ENCODE measurements at regions not wholly inside any gene's neighbourhood (a gene's known extent, or its start where the extent isn't known, plus 50 kb on each side); places are given as distances from the start of the nearest gene placed in this dataset.
"Not testable (repeated sequence)": the region's sequence is repeated elsewhere in the genome, so short reads cannot be mapped to it uniquely, and the experiment has no call there.

- Histone ChIP-seq H3K4me1 (ENCODE audit: low read depth, poor library complexity, severe bottlenecking) (no peaks in the 10 kb centered on the region), H3K36me3 (ENCODE audit: insufficient read depth) (no peaks in the 10 kb centered on the region), H3K79me2 (ENCODE audit: insufficient read depth, low read depth) (no peaks in the 10 kb centered on the region), H3K4me2 (no peak overlapping the region), H2AFZ (ENCODE audit: low read depth) (no peak overlapping the region), H3K27ac (no peak overlapping the region), H4K20me1 (ENCODE audit: insufficient read depth) (no peaks in the 10 kb centered on the region), H3K9ac (no peak overlapping the region), H3K27me3 (ENCODE audit: insufficient read depth, low read depth) (no peaks in the 10 kb centered on the region), H3K4me3 (IDR thresholded peaks at IDR 0.05; ENCODE audit: insufficient read depth, low read depth, low read length) (no peak overlapping the region)
- no peak for TF ChIP-seq CTCF (conservative IDR thresholded peaks at IDR 0.05; ENCODE audit: low read depth, low read length)
These were observed 175.6 kb upstream of the CCNG1 start for GRCh38 chr5:163261647-163262269.

GRCh38 chr5:163266249-163266648 lies 171.1 kb upstream of the CCNG1 start:
- H3K4me1 ChIP-seq (ENCODE audit: low read depth, poor library complexity, severe bottlenecking); H3K27ac ChIP-seq; H3K4me2 ChIP-seq; H2AFZ ChIP-seq (ENCODE audit: low read depth); H3K79me2 ChIP-seq (ENCODE audit: insufficient read depth, low read depth); H4K20me1 ChIP-seq (ENCODE audit: insufficient read depth); H3K36me3 ChIP-seq (ENCODE audit: insufficient read depth); H3K27me3 ChIP-seq (ENCODE audit: insufficient read depth, low read depth); H3K9ac ChIP-seq; H3K4me3 ChIP-seq (IDR thresholded peaks at IDR 0.05; ENCODE audit: insufficient read depth, low read depth, low read length): not testable (repeated sequence)

- no peak overlapping the region for H3K27ac ChIP-seq
- H3K79me2 ChIP-seq (ENCODE audit: insufficient read depth, low read depth), result no peaks in the 10 kb centered on the region
- no peak overlapping the region for H2AFZ ChIP-seq (ENCODE audit: low read depth)
- no peak overlapping the region for H3K4me3 ChIP-seq (IDR thresholded peaks at IDR 0.05; ENCODE audit: insufficient read depth, low read depth, low read length)
- no peaks in the 10 kb centered on the region for H3K4me1 ChIP-seq (ENCODE audit: low read depth, poor library complexity, severe bottlenecking)
- no peaks in the 10 kb centered on the region for H4K20me1 ChIP-seq (ENCODE audit: insufficient read depth)
- no peak overlapping the region for H3K4me2 ChIP-seq
- TF ChIP-seq CTCF (conservative IDR thresholded peaks at IDR 0.05; ENCODE audit: low read depth, low read length), result peak; percentile 39; the same call in 1 of the 2 replicates
- H3K9ac ChIP-seq, result no peak overlapping the region
- H3K36me3 ChIP-seq (ENCODE audit: insufficient read depth), result no peaks in the 10 kb centered on the region
- H3K27me3 ChIP-seq (ENCODE audit: insufficient read depth, low read depth), result no peaks in the 10 kb centered on the region
These were observed 167.8 kb upstream of the CCNG1 start for GRCh38 chr5:163269624-163270023.

GRCh38 chr5:163276466-163276865 lies 160.9 kb upstream of the CCNG1 start:
- Histone ChIP-seq H4K20me1 (ENCODE audit: insufficient read depth) (no peaks in the 10 kb centered on the region), H3K27ac (no peak overlapping the region), H3K79me2 (ENCODE audit: insufficient read depth, low read depth) (no peaks in the 10 kb centered on the region), H3K4me2 (no peak overlapping the region), H2AFZ (ENCODE audit: low read depth) (no peak overlapping the region), H3K9ac (no peak overlapping the region), H3K36me3 (ENCODE audit: insufficient read depth) (no peaks in the 10 kb centered on the region), H3K4me1 (ENCODE audit: low read depth, poor library complexity, severe bottlenecking) (no peaks in the 10 kb centered on the region), H3K27me3 (ENCODE audit: insufficient read depth, low read depth) (no peaks in the 10 kb centered on the region), H3K4me3 (IDR thresholded peaks at IDR 0.05; ENCODE audit: insufficient read depth, low read depth, low read length) (no peak overlapping the region)
- TF ChIP-seq CTCF (conservative IDR thresholded peaks at IDR 0.05; ENCODE audit: low read depth, low read length), result no peak

- not testable (repeated sequence) for H2AFZ ChIP-seq (ENCODE audit: low read depth); H3K4me3 ChIP-seq (IDR thresholded peaks at IDR 0.05; ENCODE audit: insufficient read depth, low read depth, low read length); H3K9ac ChIP-seq; H3K4me1 ChIP-seq (ENCODE audit: low read depth, poor library complexity, severe bottlenecking); H3K27me3 ChIP-seq (ENCODE audit: insufficient read depth, low read depth); H4K20me1 ChIP-seq (ENCODE audit: insufficient read depth); H3K36me3 ChIP-seq (ENCODE audit: insufficient read depth); H3K79me2 ChIP-seq (ENCODE audit: insufficient read depth, low read depth); H3K4me2 ChIP-seq; H3K27ac ChIP-seq
These were observed 156.5 kb upstream of the CCNG1 start for GRCh38 chr5:163280897-163281296.
